C4-2B (cell line): ENCODE measurements at regions not wholly inside any gene's neighbourhood (a gene's known extent, or its start where the extent isn't known, plus 50 kb on each side); places are given as distances from the start of the nearest gene placed in this dataset.

Source experiments
- H3K27ac ChIP-seq: fragments of 450-650 bp; 2 replicates; pipeline ENCODE4 v1.5.1; 2017
- CTCF ChIP-seq: fragments of 450-650 bp; conservative IDR thresholded peaks from 2 replicates; pipeline ENCODE4 v1.5.1; 2017; ENCODE audit warnings: mild to moderate bottlenecking
- ZFX ChIP-seq: fragments of 450-650 bp; IDR thresholded peaks from 2 replicates; pipeline ENCODE4 v1.6.1; 2017

DNA sequence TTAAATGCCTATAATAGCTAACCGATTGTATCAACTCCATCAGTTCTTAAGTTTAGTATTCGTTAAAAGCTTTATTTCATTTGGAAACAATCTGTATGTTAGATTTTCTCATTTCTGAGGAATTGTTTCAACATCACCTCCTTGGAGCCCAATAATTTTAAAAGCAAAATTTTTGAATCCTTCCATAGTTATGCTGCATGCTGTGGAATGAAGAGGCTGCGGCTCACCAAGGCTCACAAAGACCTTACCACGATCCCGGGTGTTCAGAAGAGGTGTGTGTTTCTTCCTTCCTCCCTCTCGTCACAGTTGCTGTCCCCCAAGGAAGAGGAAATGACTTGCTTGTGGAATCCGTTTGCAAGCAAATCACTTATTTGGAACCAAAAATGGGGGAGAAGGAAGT lies 143.8 kb downstream of the FGF1 start:
- H3K27ac ChIP-seq, result no peak overlapping the region
- TF ChIP-seq CTCF (no peak), ZFX (no peak)

DNA sequence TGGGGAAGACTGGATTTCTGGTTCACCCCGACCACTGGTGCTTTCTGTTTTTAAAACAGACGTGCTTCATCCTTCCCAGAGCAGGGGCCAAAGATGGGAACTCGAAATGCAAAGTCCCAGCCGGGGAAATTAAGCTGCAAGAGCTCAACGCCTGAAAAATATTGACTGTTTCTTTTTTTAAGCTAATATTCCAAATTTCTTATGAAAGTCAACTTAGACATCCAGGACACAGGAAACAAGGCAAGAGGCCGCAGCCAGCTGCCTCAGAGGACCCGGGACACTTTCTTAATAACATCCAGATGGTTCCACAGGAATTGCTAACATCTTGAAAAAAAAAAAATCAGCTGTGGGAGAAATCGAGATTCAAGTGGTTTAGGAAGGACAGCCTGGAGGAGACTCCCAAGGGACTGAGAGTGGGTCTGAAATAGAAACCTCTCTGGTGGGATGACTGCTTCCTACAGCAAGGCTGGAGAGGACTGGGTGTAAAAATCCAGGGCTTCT lies 144.9 kb downstream of the FGF1 start:
- TF ChIP-seq CTCF (no peak), ZFX (no peak)
- no peak overlapping the region for H3K27ac ChIP-seq

GRCh38 chr5:142539154-142539740 lies 146.6 kb downstream of the FGF1 start:
- no peak overlapping the region for H3K27ac ChIP-seq
- TF ChIP-seq CTCF (no peak), ZFX (no peak)

GRCh38 chr5:142537938-142538337 lies 148.0 kb downstream of the FGF1 start:
- TF ChIP-seq ZFX (no peak), CTCF (no peak)

DNA sequence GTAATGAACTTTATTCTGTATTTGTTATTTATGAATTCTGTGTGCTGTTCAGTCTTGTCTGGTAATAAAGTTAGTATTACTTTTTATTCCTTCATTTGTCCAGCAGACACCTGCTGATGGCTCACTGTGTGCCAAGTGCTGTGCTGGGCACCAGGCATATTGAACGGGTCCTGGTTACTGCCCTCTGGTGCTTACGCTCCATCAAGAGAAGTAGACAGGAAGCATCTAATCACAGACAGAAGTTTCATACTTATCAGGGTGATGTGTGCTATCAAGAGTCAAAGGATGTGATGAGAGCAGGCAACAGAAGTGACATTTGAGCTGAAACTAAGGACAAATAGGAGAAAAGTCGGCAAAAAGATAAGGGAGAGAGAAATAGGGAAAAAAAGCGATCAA lies 153.1 kb downstream of the FGF1 start:
- no peak for TF ChIP-seq CTCF
- TF ChIP-seq ZFX, result no peak

More at GRCh38 chr5:142537938-142538337, 148.0 kb downstream of the FGF1 start:
- H3K27ac ChIP-seq, result no peak overlapping the region

GRCh38 chr5:142531977-142532780 lies 153.7 kb downstream of the FGF1 start:
- no peak overlapping the region for H3K27ac ChIP-seq
- no peak for TF ChIP-seq CTCF
- TF ChIP-seq ZFX, result no peak

More for the DNA sequence above, 153.1 kb downstream of the FGF1 start:
- no peak overlapping the region for H3K27ac ChIP-seq

GRCh38 chr5:142530904-142531303 lies 155.0 kb downstream of the FGF1 start:
- H3K27ac ChIP-seq, result no peak overlapping the region
- TF ChIP-seq ZFX (no peak), CTCF (no peak)
